GM23338 (cell line): ENCODE measurements at regions not wholly inside any gene's neighbourhood (a gene's known extent, or its start where the extent isn't known, plus 50 kb on each side); places are given as distances from the start of the nearest gene placed in this dataset.

Experiments used
- ATAC-seq: fragments of 200-7000 bp; cut with Tn5 transposase; 3 replicates; pipeline ENCODE4 v1.9.1; 2020
- DNase-seq: peaks from one replicate; pipeline ENCODE4 v3.0.0-alpha.2; 2015; ENCODE audit warnings: low spot score
- H2AFZ ChIP-seq: fragments of 200-600 bp; sonication (generic); 2 replicates; pipeline ENCODE4 v1.8.0; 2016; ENCODE audit warnings: antibody characterized with exemption, mild to moderate bottlenecking, moderate library complexity
- H3F3A ChIP-seq: fragments of 200-600 bp; sonication (generic); replicated peaks from 2 replicates; pipeline ENCODE4 v1.8.0; 2017; ENCODE audit warnings: antibody characterized with exemption, mixed run types, low read depth
- H3K27ac ChIP-seq: fragments of 200-600 bp; sonication (generic); 2 replicates; pipeline ENCODE4 v1.6.1; 2016; ENCODE audit warnings: low read depth
- H3K27me3 ChIP-seq: fragments of 200-600 bp; sonication (generic); 2 replicates; pipeline ENCODE4 v1.8.0; 2016; ENCODE audit warnings: mild to moderate bottlenecking, mixed run types, moderate library complexity; ENCODE audit not compliant: insufficient read depth
- H3K36me3 ChIP-seq: fragments of 200-600 bp; sonication (generic); 2 replicates; pipeline ENCODE4 v1.8.0; 2016; ENCODE audit warnings: mild to moderate bottlenecking; ENCODE audit not compliant: insufficient read depth
- H3K4me1 ChIP-seq: fragments of 200-600 bp; sonication (generic); 2 replicates; pipeline ENCODE4 v1.8.0; 2016; ENCODE audit warnings: mild to moderate bottlenecking, moderate library complexity; ENCODE audit not compliant: insufficient read depth
- H3K4me2 ChIP-seq: fragments of 200-600 bp; sonication (generic); 2 replicates; pipeline ENCODE4 v1.7.1; 2017; ENCODE audit warnings: mixed run types
- H3K4me3 ChIP-seq: fragments of 200-600 bp; sonication (generic); 2 replicates; pipeline ENCODE4 v1.6.1; 2016; ENCODE audit warnings: mixed run types
- H3K79me2 ChIP-seq: fragments of 200-600 bp; sonication (generic); replicated peaks from 2 replicates; pipeline ENCODE4 v1.8.0; 2017; ENCODE audit warnings: mild to moderate bottlenecking; ENCODE audit not compliant: insufficient read depth
- H3K9me2 ChIP-seq: fragments of 200-600 bp; sonication (generic); 2 replicates; pipeline ENCODE4 v1.8.0; 2017; ENCODE audit not compliant: insufficient read depth
- H4K20me1 ChIP-seq: fragments of 200-600 bp; sonication (generic); replicated peaks from 2 replicates; pipeline ENCODE4 v1.8.0; 2017; ENCODE audit warnings: mild to moderate bottlenecking; ENCODE audit not compliant: insufficient read depth
- H3K27ac Mint-ChIP-seq: 2 replicates; pipeline ENCODE4 v1.8.0; 2020; ENCODE audit warnings: inconsistent platforms, mild to moderate bottlenecking, moderate library complexity, mixed read lengths
- H3K27me3 Mint-ChIP-seq: 3 replicates; pipeline ENCODE4 v1.8.0; 2022; ENCODE audit warnings: low read depth, mild to moderate bottlenecking, moderate library complexity, mixed read lengths, inconsistent platforms; ENCODE audit not compliant: insufficient read depth, poor library complexity
- H3K36me3 Mint-ChIP-seq: 3 replicates; pipeline ENCODE4 v1.8.0; 2021; ENCODE audit warnings: low read depth, mild to moderate bottlenecking, inconsistent platforms, moderate library complexity, mixed read lengths
- H3K4me1 Mint-ChIP-seq: 3 replicates; pipeline ENCODE4 v1.8.0; 2020; ENCODE audit warnings: mild to moderate bottlenecking, inconsistent platforms, mixed read lengths
- H3K4me3 Mint-ChIP-seq: 3 replicates; pipeline ENCODE4 v1.8.0; 2021; ENCODE audit warnings: moderate library complexity, mild to moderate bottlenecking, inconsistent platforms, mixed read lengths
- H3K9me3 Mint-ChIP-seq: 3 replicates; pipeline ENCODE4 v1.8.0; 2020; ENCODE audit warnings: moderate library complexity, mild to moderate bottlenecking, inconsistent platforms, mixed read lengths
- EZH2 ChIP-seq: fragments of 200-600 bp; sonication (generic); IDR thresholded peaks from one replicate; pipeline ENCODE4 v1.8.0; 2017; ENCODE audit warnings: antibody characterized with exemption, mild to moderate bottlenecking, low read depth; ENCODE audit not compliant: unreplicated experiment
- JUNB ChIP-seq: IDR thresholded peaks from one replicate; pipeline ENCODE4 v1.6.1; 2016; ENCODE audit warnings: antibody characterized with exemption; ENCODE audit not compliant: unreplicated experiment
- NANOG ChIP-seq: IDR thresholded peaks from 2 replicates; pipeline ENCODE4 v1.6.1; 2016; ENCODE audit warnings: antibody characterized with exemption, borderline replicate concordance
- STAT1 ChIP-seq: IDR thresholded peaks from one replicate; pipeline ENCODE4 v1.6.1; 2016; ENCODE audit warnings: antibody characterized with exemption; ENCODE audit not compliant: unreplicated experiment
- ZNF114 ChIP-seq: fragments of 250-450 bp; sonication (Bioruptor Pico); IDR thresholded peaks from 2 replicates; pipeline ENCODE4 v1.5.0; 2020; ENCODE audit warnings: mild to moderate bottlenecking, moderate library complexity
- ZNF331 ChIP-seq: fragments of 250-450 bp; sonication (Bioruptor Pico); IDR thresholded peaks from 2 replicates; pipeline ENCODE4 v1.5.0; 2020; ENCODE audit warnings: low read depth, mild to moderate bottlenecking, moderate library complexity
- TF ChIP-seq, protein P1 (sequence below): IDR thresholded peaks from 2 replicates; pipeline ENCODE4 v1.6.1; 2016; ENCODE audit warnings: antibody characterized with exemption
- TF ChIP-seq, protein P2 (sequence below): IDR thresholded peaks from one replicate; pipeline ENCODE4 v1.6.1; 2018; ENCODE audit warnings: antibody characterized with exemption; ENCODE audit not compliant: unreplicated experiment
- TF ChIP-seq, protein P3 (sequence below): fragments of 250-450 bp; sonication (Bioruptor Pico); IDR thresholded peaks from 2 replicates; pipeline ENCODE4 v1.5.0; 2020; ENCODE audit warnings: mild to moderate bottlenecking, moderate library complexity

DNA sequence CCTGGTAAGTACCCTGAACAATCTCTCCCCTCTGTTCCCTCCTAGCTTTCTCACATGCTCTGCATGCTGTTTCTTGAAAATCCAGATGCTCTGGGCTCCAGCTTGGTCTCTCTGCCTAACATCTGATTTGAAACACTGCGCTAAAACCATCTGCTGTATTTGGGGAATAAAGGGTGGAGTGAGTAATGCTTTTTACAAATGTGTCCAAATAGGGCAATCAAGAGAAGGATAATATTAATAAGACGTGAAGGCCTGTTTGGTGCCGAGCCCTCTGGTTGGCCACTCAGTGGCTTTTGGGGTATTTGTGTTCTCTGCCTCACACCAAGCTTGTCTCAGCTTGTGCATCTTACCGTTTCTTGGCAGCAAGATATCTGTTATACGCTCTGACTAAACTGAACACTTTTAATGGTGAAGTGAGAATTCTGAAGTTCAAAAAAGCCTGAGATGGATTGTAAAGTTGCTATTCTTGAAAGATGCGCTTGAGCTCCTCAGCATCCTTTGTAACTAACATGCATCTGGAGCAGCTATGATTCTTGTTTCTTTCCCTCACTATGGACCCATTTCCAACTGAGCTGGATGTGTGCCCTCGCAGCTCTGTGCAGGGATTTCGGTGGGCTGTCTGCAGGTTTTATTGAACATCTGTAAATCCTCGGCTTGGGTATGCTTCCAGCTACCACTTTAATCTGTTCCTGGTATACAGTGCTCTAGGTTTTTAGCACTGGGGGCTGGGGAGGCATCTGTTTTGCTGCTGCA is 269.4 kb downstream of the RWDD3 start (continued):
- TF ChIP-seq ZNF331 (CRISPR knock-in tag) (no peak), EZH2 (no peak), STAT1 (no peak), NANOG (no peak)
- TF ChIP-seq, protein P1, sequence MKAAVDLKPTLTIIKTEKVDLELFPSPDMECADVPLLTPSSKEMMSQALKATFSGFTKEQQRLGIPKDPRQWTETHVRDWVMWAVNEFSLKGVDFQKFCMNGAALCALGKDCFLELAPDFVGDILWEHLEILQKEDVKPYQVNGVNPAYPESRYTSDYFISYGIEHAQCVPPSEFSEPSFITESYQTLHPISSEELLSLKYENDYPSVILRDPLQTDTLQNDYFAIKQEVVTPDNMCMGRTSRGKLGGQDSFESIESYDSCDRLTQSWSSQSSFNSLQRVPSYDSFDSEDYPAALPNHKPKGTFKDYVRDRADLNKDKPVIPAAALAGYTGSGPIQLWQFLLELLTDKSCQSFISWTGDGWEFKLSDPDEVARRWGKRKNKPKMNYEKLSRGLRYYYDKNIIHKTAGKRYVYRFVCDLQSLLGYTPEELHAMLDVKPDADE: no peak
- TF ChIP-seq, protein P2, sequence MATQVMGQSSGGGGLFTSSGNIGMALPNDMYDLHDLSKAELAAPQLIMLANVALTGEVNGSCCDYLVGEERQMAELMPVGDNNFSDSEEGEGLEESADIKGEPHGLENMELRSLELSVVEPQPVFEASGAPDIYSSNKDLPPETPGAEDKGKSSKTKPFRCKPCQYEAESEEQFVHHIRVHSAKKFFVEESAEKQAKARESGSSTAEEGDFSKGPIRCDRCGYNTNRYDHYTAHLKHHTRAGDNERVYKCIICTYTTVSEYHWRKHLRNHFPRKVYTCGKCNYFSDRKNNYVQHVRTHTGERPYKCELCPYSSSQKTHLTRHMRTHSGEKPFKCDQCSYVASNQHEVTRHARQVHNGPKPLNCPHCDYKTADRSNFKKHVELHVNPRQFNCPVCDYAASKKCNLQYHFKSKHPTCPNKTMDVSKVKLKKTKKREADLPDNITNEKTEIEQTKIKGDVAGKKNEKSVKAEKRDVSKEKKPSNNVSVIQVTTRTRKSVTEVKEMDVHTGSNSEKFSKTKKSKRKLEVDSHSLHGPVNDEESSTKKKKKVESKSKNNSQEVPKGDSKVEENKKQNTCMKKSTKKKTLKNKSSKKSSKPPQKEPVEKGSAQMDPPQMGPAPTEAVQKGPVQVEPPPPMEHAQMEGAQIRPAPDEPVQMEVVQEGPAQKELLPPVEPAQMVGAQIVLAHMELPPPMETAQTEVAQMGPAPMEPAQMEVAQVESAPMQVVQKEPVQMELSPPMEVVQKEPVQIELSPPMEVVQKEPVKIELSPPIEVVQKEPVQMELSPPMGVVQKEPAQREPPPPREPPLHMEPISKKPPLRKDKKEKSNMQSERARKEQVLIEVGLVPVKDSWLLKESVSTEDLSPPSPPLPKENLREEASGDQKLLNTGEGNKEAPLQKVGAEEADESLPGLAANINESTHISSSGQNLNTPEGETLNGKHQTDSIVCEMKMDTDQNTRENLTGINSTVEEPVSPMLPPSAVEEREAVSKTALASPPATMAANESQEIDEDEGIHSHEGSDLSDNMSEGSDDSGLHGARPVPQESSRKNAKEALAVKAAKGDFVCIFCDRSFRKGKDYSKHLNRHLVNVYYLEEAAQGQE: no peak

DNA sequence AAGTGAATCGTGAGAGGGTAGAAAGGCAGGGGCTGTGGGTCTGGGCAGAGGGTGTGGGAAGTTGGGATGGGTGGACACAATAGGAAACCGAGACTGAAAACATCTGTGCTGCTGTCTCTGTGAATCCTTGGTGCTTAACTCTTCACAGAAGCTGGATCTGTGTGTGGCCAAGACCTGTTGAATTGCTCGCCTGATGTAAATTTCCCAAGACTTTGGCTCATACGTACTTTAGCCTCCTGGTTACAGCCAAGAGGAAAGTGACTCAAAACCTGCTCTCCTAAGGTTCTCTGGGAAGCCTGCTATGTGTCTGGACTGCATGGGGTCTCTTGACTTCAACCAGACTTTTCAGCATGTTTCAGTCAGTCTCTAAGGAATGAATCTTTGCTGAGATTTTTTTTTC is 270.3 kb downstream of the RWDD3 start:
- no peaks in the 10 kb centered on the region; the same call in 2 of the 3 replicates for H3K36me3 Mint-ChIP-seq
- Histone ChIP-seq H2AFZ (0 out of 2 replicates have a peak overlapping the region, but pooled peaks have one; percentile 78), H4K20me1 (no peaks in the 10 kb centered on the region), H3F3A (no peaks in the 10 kb centered on the region), H3K36me3 (no peaks in the 10 kb centered on the region), H3K79me2 (no peaks in the 10 kb centered on the region), H3K4me3 (no peak overlapping the region), H3K4me1 (peaks cover 30% of the 10 kb centered on the region), H3K9me2 (peaks cover 14% of the 10 kb centered on the region), H3K27ac (peak overlapping the region; percentile 47; the same call in 1 of the 2 replicates), H3K4me2 (peak overlapping the region; percentile 31; the same call in 1 of the 2 replicates), H3K27me3 (no peaks in the 10 kb centered on the region)
- H3K27ac Mint-ChIP-seq: no peak overlapping the region
- H3K4me3 Mint-ChIP-seq: no peak overlapping the region
- DNase-seq (no peak), ATAC-seq (peak; percentile 46)
- H3K4me1 Mint-ChIP-seq: peaks cover 27% of the 10 kb centered on the region
- H3K27me3 Mint-ChIP-seq: no peaks in the 10 kb centered on the region
- H3K9me3 Mint-ChIP-seq: no peaks in the 10 kb centered on the region
- TF ChIP-seq STAT1 (no peak), ZNF114 (CRISPR knock-in tag) (no peak), ZNF331 (CRISPR knock-in tag) (no peak), JUNB (no peak), NANOG (no peak)
- TF ChIP-seq, protein P2: no peak
- TF ChIP-seq, protein P3, sequence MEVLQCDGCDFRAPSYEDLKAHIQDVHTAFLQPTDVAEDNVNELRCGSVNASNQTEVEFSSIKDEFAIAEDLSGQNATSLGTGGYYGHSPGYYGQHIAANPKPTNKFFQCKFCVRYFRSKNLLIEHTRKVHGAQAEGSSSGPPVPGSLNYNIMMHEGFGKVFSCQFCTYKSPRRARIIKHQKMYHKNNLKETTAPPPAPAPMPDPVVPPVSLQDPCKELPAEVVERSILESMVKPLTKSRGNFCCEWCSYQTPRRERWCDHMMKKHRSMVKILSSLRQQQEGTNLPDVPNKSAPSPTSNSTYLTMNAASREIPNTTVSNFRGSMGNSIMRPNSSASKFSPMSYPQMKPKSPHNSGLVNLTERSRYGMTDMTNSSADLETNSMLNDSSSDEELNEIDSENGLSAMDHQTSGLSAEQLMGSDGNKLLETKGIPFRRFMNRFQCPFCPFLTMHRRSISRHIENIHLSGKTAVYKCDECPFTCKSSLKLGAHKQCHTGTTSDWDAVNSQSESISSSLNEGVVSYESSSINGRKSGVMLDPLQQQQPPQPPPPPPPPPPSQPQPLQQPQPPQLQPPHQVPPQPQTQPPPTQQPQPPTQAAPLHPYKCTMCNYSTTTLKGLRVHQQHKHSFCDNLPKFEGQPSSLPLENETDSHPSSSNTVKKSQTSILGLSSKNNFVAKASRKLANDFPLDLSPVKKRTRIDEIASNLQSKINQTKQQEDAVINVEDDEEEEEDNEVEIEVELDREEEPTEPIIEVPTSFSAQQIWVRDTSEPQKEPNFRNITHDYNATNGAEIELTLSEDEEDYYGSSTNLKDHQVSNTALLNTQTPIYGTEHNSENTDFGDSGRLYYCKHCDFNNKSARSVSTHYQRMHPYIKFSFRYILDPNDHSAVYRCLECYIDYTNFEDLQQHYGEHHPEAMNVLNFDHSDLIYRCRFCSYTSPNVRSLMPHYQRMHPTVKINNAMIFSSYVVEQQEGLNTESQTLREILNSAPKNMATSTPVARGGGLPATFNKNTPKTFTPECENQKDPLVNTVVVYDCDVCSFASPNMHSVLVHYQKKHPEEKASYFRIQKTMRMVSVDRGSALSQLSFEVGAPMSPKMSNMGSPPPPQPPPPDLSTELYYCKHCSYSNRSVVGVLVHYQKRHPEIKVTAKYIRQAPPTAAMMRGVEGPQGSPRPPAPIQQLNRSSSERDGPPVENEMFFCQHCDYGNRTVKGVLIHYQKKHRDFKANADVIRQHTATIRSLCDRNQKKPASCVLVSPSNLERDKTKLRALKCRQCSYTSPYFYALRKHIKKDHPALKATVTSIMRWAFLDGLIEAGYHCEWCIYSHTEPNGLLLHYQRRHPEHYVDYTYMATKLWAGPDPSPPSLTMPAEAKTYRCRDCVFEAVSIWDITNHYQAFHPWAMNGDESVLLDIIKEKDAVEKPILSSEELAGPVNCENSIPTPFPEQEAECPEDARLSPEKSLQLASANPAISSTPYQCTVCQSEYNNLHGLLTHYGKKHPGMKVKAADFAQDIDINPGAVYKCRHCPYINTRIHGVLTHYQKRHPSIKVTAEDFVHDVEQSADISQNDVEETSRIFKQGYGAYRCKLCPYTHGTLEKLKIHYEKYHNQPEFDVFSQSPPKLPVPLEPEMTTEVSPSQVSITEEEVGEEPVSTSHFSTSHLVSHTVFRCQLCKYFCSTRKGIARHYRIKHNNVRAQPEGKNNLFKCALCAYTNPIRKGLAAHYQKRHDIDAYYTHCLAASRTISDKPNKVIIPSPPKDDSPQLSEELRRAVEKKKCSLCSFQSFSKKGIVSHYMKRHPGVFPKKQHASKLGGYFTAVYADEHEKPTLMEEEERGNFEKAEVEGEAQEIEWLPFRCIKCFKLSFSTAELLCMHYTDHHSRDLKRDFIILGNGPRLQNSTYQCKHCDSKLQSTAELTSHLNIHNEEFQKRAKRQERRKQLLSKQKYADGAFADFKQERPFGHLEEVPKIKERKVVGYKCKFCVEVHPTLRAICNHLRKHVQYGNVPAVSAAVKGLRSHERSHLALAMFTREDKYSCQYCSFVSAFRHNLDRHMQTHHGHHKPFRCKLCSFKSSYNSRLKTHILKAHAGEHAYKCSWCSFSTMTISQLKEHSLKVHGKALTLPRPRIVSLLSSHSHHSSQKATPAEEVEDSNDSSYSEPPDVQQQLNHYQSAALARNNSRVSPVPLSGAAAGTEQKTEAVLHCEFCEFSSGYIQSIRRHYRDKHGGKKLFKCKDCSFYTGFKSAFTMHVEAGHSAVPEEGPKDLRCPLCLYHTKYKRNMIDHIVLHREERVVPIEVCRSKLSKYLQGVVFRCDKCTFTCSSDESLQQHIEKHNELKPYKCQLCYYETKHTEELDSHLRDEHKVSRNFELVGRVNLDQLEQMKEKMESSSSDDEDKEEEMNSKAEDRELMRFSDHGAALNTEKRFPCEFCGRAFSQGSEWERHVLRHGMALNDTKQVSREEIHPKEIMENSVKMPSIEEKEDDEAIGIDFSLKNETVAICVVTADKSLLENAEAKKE (CRISPR knock-in tag): no peak
